Testis (tissue), 2 donors: ENCODE measurements at regions not wholly inside any gene's neighbourhood (a gene's known extent, or its start where the extent isn't known, plus 50 kb on each side); places are given as distances from the start of the nearest gene placed in this dataset.

Experiments used
- POLR2A ChIP-seq: fragments of 450-650 bp; IDR thresholded peaks from one replicate; pipeline ENCODE4 v1.6.1; 2017; ENCODE audit warnings: antibody characterized with exemption, mild to moderate bottlenecking, moderate library complexity
- TF ChIP-seq, protein P1 (sequence below), 3 experiments: fragments of 450-650 bp in 2 of 3; fragments of 200-600 bp in 1 of 3; sonication (generic) in 1 of 3; IDR thresholded peaks; one replicate each; pipeline ENCODE4 v1.5.1; 2016 to 2019; ENCODE audit warnings: antibody characterized with exemption in 3 of 3, mild to moderate bottlenecking in 2 of 3, moderate library complexity in 1 of 3

GRCh38 chr13:97723655-97724054 is 229.8 kb upstream of the IPO5 start:
- TF ChIP-seq, protein P1, sequence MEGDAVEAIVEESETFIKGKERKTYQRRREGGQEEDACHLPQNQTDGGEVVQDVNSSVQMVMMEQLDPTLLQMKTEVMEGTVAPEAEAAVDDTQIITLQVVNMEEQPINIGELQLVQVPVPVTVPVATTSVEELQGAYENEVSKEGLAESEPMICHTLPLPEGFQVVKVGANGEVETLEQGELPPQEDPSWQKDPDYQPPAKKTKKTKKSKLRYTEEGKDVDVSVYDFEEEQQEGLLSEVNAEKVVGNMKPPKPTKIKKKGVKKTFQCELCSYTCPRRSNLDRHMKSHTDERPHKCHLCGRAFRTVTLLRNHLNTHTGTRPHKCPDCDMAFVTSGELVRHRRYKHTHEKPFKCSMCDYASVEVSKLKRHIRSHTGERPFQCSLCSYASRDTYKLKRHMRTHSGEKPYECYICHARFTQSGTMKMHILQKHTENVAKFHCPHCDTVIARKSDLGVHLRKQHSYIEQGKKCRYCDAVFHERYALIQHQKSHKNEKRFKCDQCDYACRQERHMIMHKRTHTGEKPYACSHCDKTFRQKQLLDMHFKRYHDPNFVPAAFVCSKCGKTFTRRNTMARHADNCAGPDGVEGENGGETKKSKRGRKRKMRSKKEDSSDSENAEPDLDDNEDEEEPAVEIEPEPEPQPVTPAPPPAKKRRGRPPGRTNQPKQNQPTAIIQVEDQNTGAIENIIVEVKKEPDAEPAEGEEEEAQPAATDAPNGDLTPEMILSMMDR (IDR thresholded peaks at IDR 0.05): no peak
- no peak for TF ChIP-seq POLR2A
